OCI-LY1 (cell line): ENCODE measurements at regions not wholly inside any gene's neighbourhood (a gene's known extent, or its start where the extent isn't known, plus 50 kb on each side); places are given as distances from the start of the nearest gene placed in this dataset.

ENCODE experiments used
- CTCF ChIP-seq: fragments of 200-600 bp; sonication (generic), shearing (Covaris generic); IDR thresholded peaks from 2 replicates; pipeline ENCODE4 v1.5.1; 2017; ENCODE audit warnings: mild to moderate bottlenecking, antibody characterized with exemption, low read length, moderate library complexity, mixed read lengths
- EZH2 ChIP-seq: fragments of 200-600 bp; sonication (generic), shearing (Covaris generic); IDR thresholded peaks from 2 replicates; pipeline ENCODE4 v1.8.0; 2017; ENCODE audit warnings: borderline replicate concordance, mixed run types, mild to moderate bottlenecking, antibody characterized with exemption, low read length, moderate library complexity, mixed read lengths

- TF ChIP-seq EZH2, result no peak
- TF ChIP-seq CTCF, result no peak
These were observed 1115.6 kb downstream of the BCL11B start for GRCh38 chr14:98156411-98156810.
